ENCODE measurements at regions not wholly inside any gene's neighbourhood (a gene's known extent, or its start where the extent isn't known, plus 50 kb on each side); places are given as distances from the start of the nearest gene placed in this dataset.

DNA sequence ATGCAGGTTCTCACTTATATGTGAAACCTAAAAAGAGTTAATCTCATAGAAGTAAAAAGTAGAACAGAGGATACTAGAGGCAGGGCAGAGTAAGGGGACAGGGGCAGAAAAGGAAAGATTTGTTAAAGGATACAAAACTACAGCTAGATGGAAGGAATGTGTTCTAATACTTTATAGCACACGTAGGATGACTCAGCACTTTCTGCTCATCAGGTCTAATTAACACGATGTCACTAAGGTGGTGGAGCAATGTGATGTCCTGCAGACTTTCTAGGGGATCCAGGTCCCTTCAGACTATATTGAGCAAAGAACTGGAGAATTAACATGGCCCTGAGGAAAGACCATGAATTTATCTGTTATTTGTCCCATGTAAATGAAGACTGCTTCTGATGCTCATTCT is 80.8 kb upstream of the CMKLR1 start:
- no peak overlapping the region for H3K4me3 ChIP-seq (replicated peaks; ENCODE audit: insufficient read depth, low read length)
- no peak for DNase-seq (ENCODE audit: low read depth in 1 of 2, low spot score in 1 of 2)
- H3K27ac ChIP-seq (replicated peaks), result no peak overlapping the region
- H3K27me3 ChIP-seq (ENCODE audit: insufficient read depth, poor library complexity, severe bottlenecking), result no peaks in the 10 kb centered on the region
- TF ChIP-seq SPI1 (IDR thresholded peaks at IDR 0.05; ENCODE audit: borderline replicate concordance, low read depth) (no peak), GABPA (IDR thresholded peaks at IDR 0.05; ENCODE audit: low read depth) (no peak), POLR2AphosphoS5 (IDR thresholded peaks at IDR 0.05; ENCODE audit: low read depth) (no peak)
- TF ChIP-seq, protein P1, sequence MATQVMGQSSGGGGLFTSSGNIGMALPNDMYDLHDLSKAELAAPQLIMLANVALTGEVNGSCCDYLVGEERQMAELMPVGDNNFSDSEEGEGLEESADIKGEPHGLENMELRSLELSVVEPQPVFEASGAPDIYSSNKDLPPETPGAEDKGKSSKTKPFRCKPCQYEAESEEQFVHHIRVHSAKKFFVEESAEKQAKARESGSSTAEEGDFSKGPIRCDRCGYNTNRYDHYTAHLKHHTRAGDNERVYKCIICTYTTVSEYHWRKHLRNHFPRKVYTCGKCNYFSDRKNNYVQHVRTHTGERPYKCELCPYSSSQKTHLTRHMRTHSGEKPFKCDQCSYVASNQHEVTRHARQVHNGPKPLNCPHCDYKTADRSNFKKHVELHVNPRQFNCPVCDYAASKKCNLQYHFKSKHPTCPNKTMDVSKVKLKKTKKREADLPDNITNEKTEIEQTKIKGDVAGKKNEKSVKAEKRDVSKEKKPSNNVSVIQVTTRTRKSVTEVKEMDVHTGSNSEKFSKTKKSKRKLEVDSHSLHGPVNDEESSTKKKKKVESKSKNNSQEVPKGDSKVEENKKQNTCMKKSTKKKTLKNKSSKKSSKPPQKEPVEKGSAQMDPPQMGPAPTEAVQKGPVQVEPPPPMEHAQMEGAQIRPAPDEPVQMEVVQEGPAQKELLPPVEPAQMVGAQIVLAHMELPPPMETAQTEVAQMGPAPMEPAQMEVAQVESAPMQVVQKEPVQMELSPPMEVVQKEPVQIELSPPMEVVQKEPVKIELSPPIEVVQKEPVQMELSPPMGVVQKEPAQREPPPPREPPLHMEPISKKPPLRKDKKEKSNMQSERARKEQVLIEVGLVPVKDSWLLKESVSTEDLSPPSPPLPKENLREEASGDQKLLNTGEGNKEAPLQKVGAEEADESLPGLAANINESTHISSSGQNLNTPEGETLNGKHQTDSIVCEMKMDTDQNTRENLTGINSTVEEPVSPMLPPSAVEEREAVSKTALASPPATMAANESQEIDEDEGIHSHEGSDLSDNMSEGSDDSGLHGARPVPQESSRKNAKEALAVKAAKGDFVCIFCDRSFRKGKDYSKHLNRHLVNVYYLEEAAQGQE (IDR thresholded peaks at IDR 0.05; ENCODE audit: insufficient replicate concordance, low read depth), result no peak
- TF ChIP-seq, protein P2, sequence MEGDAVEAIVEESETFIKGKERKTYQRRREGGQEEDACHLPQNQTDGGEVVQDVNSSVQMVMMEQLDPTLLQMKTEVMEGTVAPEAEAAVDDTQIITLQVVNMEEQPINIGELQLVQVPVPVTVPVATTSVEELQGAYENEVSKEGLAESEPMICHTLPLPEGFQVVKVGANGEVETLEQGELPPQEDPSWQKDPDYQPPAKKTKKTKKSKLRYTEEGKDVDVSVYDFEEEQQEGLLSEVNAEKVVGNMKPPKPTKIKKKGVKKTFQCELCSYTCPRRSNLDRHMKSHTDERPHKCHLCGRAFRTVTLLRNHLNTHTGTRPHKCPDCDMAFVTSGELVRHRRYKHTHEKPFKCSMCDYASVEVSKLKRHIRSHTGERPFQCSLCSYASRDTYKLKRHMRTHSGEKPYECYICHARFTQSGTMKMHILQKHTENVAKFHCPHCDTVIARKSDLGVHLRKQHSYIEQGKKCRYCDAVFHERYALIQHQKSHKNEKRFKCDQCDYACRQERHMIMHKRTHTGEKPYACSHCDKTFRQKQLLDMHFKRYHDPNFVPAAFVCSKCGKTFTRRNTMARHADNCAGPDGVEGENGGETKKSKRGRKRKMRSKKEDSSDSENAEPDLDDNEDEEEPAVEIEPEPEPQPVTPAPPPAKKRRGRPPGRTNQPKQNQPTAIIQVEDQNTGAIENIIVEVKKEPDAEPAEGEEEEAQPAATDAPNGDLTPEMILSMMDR (IDR thresholded peaks at IDR 0.05; ENCODE audit: insufficient read depth, low read length), result no peak

DNA sequence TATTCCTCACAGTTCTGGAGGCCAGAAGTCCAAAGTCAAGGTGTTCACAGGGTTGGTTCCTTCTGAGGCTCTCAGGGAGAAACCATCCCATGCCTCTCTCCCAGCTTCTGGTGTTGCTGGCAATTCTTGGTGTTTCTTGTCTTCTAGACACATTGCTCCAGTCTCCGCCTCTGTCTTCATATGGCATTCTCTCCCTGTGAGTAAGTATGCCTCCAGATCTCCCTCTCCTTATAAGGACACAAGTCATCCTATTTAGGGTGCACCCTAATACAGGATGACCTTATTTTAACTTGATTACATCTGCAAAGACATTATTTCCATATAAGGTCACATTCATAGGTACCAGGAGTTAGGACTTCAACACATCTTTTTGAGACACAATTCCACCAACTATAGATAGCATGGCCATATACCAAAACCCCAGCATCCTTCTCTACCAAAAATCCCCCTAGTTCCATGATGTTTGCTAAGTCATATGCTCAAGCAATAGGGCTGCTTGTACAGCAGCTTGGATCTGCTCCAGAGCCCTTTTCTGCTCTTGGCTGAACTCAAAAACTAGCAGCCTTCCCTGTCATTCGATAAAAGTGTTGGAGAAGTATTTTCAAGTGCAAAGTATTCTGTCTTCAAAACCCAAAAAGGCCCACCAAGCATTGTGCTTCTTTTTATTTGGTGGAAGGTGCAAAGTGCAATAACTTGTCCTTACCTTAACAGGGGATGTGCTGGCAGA is 79.2 kb upstream of the CMKLR1 start:
- TF ChIP-seq, protein P1 (IDR thresholded peaks at IDR 0.05; ENCODE audit: insufficient replicate concordance, low read depth), result no peak
- TF ChIP-seq POLR2AphosphoS5 (IDR thresholded peaks at IDR 0.05; ENCODE audit: low read depth) (no peak), GABPA (IDR thresholded peaks at IDR 0.05; ENCODE audit: low read depth) (no peak), SPI1 (IDR thresholded peaks at IDR 0.05; ENCODE audit: borderline replicate concordance, low read depth) (no peak)
- TF ChIP-seq, protein P2 (IDR thresholded peaks at IDR 0.05; ENCODE audit: insufficient read depth, low read length), result no peak
- H3K4me3 ChIP-seq (replicated peaks; ENCODE audit: insufficient read depth, low read length), result no peak overlapping the region
- DNase-seq (ENCODE audit: low read depth in 1 of 2, low spot score in 1 of 2), result no peak
- H3K27me3 ChIP-seq (ENCODE audit: insufficient read depth, poor library complexity, severe bottlenecking), result no peaks in the 10 kb centered on the region
- no peak overlapping the region for H3K27ac ChIP-seq (replicated peaks)

DNA sequence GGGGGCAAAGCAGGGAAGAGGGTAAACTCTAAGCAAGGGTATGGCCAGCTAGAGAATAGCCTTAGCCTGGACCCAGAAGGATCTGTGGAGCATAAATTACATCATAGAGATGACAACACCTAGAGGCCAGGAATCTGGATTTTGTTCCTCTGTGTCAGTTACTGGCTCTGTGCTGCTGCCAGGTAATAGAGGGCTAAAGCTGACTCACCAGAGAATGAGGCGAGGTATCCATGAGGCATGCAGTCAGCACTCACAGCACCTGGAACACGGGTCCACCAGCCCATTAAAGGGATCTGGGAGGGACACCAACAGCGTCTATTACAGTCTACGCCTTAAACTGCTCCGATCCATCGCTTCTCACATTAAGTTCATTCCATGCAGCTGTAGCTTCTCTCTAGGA is 74.9 kb upstream of the CMKLR1 start:
- no peak overlapping the region for H3K4me3 ChIP-seq (replicated peaks; ENCODE audit: insufficient read depth, low read length)
- DNase-seq (ENCODE audit: low read depth in 1 of 2, low spot score in 1 of 2), result no peak
- no peaks in the 10 kb centered on the region for H3K27me3 ChIP-seq (ENCODE audit: insufficient read depth, poor library complexity, severe bottlenecking)
- TF ChIP-seq, protein P1 (IDR thresholded peaks at IDR 0.05; ENCODE audit: insufficient replicate concordance, low read depth), result no peak
- TF ChIP-seq, protein P2 (IDR thresholded peaks at IDR 0.05; ENCODE audit: insufficient read depth, low read length), result no peak
- TF ChIP-seq SPI1 (IDR thresholded peaks at IDR 0.05; ENCODE audit: borderline replicate concordance, low read depth) (no peak), GABPA (IDR thresholded peaks at IDR 0.05; ENCODE audit: low read depth) (no peak), POLR2AphosphoS5 (IDR thresholded peaks at IDR 0.05; ENCODE audit: low read depth) (no peak)
- no peak overlapping the region for H3K27ac ChIP-seq (replicated peaks)

Measured in HL-60 (cell line).